ENCODE measurements at regions not wholly inside any gene's neighbourhood (a gene's known extent, or its start where the extent isn't known, plus 50 kb on each side); places are given as distances from the start of the nearest gene placed in this dataset.

DNA sequence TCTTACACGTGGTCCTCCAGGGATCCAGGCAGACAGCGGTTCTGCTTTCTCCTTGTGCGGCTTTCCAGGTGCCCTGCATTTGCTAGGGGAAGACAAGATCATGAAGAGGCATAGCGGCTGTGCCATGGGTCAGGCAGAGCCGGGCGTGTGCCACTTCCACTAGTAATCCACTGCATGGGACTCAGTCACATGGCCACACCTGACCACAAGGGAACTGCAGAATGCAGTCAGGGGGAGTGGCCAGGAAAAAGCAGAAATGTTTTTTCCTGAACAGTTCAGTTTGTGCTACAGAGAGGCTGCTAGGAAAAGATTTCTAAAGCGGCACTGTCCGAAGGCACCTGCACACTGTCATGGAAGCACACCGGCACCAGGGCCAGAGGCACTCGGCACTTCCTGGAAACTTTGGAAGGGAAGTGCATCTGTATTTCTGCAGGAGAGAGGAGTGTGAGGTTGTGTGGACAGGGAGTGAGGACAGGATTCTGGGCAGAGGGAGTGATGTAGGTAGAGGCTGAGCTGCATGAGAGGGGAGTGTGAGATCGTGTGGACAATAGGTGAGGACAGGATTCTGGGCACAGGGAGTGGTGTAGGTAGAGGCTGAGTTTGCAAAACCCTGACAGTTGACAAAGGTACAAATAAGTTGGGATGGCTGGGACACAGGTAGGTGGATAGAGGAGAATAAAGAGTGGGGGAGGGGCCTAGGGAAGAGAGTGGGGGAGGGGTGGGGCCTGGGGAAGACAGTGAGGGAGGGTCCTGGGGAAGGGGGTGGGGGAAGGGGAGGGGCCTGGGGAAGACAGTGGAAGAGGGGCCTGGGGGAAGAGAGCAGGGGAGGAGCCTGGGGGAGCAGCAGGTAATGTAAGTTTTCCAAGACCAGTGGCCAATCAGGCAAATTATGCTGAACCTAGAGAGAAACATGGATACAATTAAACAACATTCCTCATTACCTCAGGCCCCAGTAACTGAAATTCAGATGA, 1436.3 kb downstream of the TBC1D22A start (continued):
- TF ChIP-seq, protein P1, sequence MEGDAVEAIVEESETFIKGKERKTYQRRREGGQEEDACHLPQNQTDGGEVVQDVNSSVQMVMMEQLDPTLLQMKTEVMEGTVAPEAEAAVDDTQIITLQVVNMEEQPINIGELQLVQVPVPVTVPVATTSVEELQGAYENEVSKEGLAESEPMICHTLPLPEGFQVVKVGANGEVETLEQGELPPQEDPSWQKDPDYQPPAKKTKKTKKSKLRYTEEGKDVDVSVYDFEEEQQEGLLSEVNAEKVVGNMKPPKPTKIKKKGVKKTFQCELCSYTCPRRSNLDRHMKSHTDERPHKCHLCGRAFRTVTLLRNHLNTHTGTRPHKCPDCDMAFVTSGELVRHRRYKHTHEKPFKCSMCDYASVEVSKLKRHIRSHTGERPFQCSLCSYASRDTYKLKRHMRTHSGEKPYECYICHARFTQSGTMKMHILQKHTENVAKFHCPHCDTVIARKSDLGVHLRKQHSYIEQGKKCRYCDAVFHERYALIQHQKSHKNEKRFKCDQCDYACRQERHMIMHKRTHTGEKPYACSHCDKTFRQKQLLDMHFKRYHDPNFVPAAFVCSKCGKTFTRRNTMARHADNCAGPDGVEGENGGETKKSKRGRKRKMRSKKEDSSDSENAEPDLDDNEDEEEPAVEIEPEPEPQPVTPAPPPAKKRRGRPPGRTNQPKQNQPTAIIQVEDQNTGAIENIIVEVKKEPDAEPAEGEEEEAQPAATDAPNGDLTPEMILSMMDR (conservative IDR thresholded peaks at IDR 0.05; ENCODE audit: low read depth, low read length): no peak

DNA sequence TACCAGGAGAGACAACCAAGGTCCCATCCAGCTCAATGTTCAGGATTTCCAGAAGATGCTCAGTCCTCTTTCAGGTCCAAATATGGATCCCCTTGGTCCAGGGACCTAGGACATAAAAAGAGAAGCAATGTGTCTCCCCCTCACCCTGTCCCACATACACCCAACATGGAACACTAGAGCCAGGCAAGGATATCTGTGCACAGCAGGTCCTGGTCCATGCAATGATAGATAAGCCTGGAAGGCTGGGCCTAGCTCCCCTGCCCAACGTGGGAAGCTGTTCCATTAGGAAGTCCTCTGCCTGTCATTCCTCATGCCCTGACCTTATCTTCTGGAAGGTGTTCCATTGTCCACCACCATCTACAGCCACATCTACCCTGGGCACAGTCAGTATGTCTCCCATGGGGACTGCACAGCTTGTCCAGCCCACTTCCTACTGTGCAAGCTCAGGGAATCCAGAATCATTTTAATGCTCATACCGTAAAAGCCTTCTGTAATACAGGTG, 1434.8 kb downstream of the TBC1D22A start:
- H4K8ac ChIP-seq (ENCODE audit: low read depth in 2 of 2, low read length in 2 of 2): no peak overlapping the region
- no peak overlapping the region for H3K27ac ChIP-seq (ENCODE audit: insufficient read depth, low read length)
- no peaks in the 10 kb centered on the region for H3K79me1 ChIP-seq (ENCODE audit: low read depth in 1 of 2, low read length in 2 of 2)
- H3K4ac ChIP-seq (ENCODE audit: low read depth, low read length): no peak overlapping the region
- H3K4me1 ChIP-seq (ENCODE audit: control insufficient read depth, insufficient read depth, low read length): no peaks in the 10 kb centered on the region
- intact Hi-C loops (cut with micrococcal nuclease): no loop called here
- no peak overlapping the region for H2AK9ac ChIP-seq (replicated peaks; ENCODE audit: low read depth, low read length, poor library complexity)
- no peak for ATAC-seq (ENCODE audit: low read depth)
- H2BK5ac ChIP-seq (ENCODE audit: low read depth, low read length, poor library complexity, severe bottlenecking): no peak overlapping the region
- no peaks in the 10 kb centered on the region for H3K36me3 ChIP-seq (ENCODE audit: control insufficient read depth, insufficient read depth, low read length)
- H3K9ac ChIP-seq (ENCODE audit: low read depth, low read length): no peak overlapping the region
- H3K27me3 ChIP-seq (ENCODE audit: control insufficient read depth, insufficient read depth, low read length): no peaks in the 10 kb centered on the region
- DNase-seq: no peak
- H3K23ac ChIP-seq (ENCODE audit: low read depth, low read length): no peak overlapping the region
- CTCF ChIA-PET: no interaction called here
- no peak overlapping the region for H2AK5ac ChIP-seq (ENCODE audit: low read depth, low read length)
- H3K9me1 ChIP-seq (ENCODE audit: insufficient read depth, low read length): no peaks in the 10 kb centered on the region
- H3K4me3 ChIP-seq (ENCODE audit: insufficient read depth, low read depth, low read length): no peak overlapping the region
- H4K91ac ChIP-seq (ENCODE audit: insufficient read depth, low read depth, low read length): no peak overlapping the region
- in situ Hi-C loops (cut with MboI; ENCODE audit: low sequenced_read_pairs): no loop called here
- no peak overlapping the region for H3K14ac ChIP-seq (replicated peaks; ENCODE audit: low read depth, low read length)
- no CpG with 5 or more reads among the region's 2 CpGs for WGBS, 2 experiments (ENCODE audit: extremely low coverage in 2 of 2, insufficient read length in 1 of 2)
- no peaks in the 10 kb centered on the region for H4K20me1 ChIP-seq (ENCODE audit: insufficient read depth, low read length)
- no TSS peak for BruUV-seq (replicated peaks)
- dilution Hi-C loops (cut with HindIII; ENCODE audit: low sequenced_read_pairs, unreplicated experiment): no loop called here
- no peak overlapping the region for H3K56ac ChIP-seq (ENCODE audit: extremely low read depth, insufficient read depth, low read length)
- no peak overlapping the region for H2BK20ac ChIP-seq (ENCODE audit: low read depth, low read length)
- no peak overlapping the region for H3K18ac ChIP-seq (ENCODE audit: low read depth, low read length)
- H3K9me3 ChIP-seq (ENCODE audit: control insufficient read depth, insufficient read depth, low read length): peaks cover 29% of the 10 kb centered on the region
- no peak overlapping the region for H2BK15ac ChIP-seq (ENCODE audit: low read depth, low read length)
- POLR2A ChIA-PET (ENCODE audit: unreplicated experiment): no interaction called here
- no peak overlapping the region for H2AFZ ChIP-seq (replicated peaks; ENCODE audit: low read length, poor library complexity)
- no peak overlapping the region for H3K4me2 ChIP-seq (ENCODE audit: low read depth, low read length)
- H4K5ac ChIP-seq (ENCODE audit: low read depth, low read length): no peak overlapping the region
- H2BK120ac ChIP-seq (ENCODE audit: low read depth, low read length): no peak overlapping the region
- TF ChIP-seq, protein P2, sequence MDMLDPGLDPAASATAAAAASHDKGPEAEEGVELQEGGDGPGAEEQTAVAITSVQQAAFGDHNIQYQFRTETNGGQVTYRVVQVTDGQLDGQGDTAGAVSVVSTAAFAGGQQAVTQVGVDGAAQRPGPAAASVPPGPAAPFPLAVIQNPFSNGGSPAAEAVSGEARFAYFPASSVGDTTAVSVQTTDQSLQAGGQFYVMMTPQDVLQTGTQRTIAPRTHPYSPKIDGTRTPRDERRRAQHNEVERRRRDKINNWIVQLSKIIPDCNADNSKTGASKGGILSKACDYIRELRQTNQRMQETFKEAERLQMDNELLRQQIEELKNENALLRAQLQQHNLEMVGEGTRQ (IDR thresholded peaks at IDR 0.05; ENCODE audit: low read depth, low read length): no peak
- TF ChIP-seq MAZ (IDR thresholded peaks at IDR 0.05; ENCODE audit: borderline replicate concordance, low read depth, low read length) (no peak), BHLHE40 (IDR thresholded peaks at IDR 0.05; ENCODE audit: low read depth, low read length) (no peak), NFE2L2 (IDR thresholded peaks at IDR 0.05; ENCODE audit: low read depth, low read length) (no peak), RAD21 (IDR thresholded peaks at IDR 0.05; ENCODE audit: low read length) (no peak), RFX5 (IDR thresholded peaks at IDR 0.05; ENCODE audit: low read depth, low read length) (no peak), CEBPB (IDR thresholded peaks at IDR 0.05; ENCODE audit: low read depth, low read length) (no peak), POLR2A (IDR thresholded peaks at IDR 0.05; ENCODE audit: low read depth, low read length) (no peak), CHD1 (IDR thresholded peaks at IDR 0.05; ENCODE audit: low read depth, low read length) (no peak), MXI1 (IDR thresholded peaks at IDR 0.05; ENCODE audit: borderline replicate concordance, low read depth, low read length) (no peak)
- TF ChIP-seq, protein P1 (conservative IDR thresholded peaks at IDR 0.05; ENCODE audit: low read depth, low read length): no peak

All from IMR-90 (cell line).